HG02642 (cell line): ENCODE measurements at regions not wholly inside any gene's neighbourhood (a gene's known extent, or its start where the extent isn't known, plus 50 kb on each side); places are given as distances from the start of the nearest gene placed in this dataset.
"Not testable (repeated sequence)": the region's sequence is repeated elsewhere in the genome, so short reads cannot be mapped to it uniquely, and the experiment has no call there.

Experiments
- ATAC-seq: cut with Tn5 transposase; IDR thresholded peaks from one replicate; pipeline ENCODE4 v1.9.1; 2021; ENCODE audit warnings: mild to moderate bottlenecking; ENCODE audit not compliant: unreplicated experiment, poor library complexity

DNA sequence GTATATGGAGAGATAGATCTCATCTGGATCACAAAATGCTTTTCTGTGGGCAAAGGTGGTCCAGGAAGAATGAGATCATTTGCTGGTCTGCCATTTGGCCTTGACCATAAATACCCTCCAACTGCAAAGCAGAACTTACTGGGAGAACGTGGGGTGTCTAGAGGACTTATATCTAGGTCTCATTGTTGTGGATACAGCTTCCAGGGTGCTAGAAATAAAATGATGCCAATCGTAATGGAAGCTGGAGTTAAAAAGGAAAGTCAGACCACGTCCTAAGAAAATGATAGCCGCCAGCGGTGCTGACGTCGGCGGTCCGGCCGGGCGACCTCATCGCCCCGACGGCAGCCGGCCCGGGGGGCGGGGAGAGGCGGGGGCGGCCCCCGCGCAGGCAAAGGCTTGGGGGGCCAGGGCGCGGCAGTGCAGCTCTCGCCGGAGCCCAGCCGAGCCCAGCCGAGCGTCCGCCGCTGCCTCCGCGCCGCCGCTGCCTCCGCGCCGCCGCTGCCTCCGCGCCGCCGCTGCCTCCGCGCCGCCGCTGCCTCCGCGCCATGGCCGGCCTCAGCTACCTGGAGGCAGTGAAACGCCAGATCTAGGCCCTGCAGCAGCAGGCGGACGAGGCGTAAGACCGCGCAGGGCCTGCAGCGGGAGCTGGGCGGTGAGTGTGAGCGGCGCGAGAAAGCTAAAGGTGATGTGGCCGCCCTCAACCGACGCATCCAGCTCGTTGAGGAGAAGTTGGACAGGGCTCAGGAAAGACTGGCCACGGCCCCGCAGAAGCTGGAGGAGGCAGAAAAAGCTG lies 89.5 kb downstream of the EOMES start:
- ATAC-seq = peak; percentile 88

DNA sequence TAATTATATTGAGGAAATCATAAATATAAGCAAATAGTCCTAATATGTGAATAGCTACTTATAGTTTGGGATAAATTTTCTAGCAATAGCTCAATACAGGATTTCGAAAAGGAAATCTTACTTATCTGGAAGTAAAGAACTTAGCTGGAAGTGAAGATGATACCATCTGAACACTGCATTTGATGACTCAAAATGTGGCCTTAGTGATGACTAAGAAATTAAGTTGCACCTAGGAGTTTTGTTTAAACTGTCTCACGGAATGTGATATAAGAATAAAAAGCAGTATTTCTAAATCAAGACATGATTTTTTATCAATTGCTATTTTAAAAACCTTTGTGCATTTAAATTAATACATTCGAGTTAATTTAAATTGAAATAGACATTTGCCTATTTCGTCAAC lies 91.2 kb downstream of the EOMES start:
- ATAC-seq = no peak

DNA sequence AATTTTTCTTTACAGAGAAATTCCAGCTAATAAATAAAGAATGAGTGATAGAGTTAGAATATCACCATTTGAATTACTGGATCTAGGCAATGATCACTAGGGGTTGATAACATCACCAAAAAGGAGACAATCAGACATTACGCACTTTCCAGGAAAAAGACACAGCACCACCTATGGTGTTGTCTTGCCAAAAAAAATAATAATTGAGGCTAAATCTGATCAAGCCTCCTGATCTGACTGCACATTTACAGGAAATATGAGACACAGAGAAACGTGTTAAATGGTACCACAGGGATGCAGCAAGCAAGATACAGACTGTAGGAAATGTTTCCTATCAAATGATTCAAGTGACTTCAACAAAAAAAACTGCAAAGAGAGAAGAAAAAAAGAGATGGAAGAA lies 92.8 kb downstream of the EOMES start:
- no peak for ATAC-seq

DNA sequence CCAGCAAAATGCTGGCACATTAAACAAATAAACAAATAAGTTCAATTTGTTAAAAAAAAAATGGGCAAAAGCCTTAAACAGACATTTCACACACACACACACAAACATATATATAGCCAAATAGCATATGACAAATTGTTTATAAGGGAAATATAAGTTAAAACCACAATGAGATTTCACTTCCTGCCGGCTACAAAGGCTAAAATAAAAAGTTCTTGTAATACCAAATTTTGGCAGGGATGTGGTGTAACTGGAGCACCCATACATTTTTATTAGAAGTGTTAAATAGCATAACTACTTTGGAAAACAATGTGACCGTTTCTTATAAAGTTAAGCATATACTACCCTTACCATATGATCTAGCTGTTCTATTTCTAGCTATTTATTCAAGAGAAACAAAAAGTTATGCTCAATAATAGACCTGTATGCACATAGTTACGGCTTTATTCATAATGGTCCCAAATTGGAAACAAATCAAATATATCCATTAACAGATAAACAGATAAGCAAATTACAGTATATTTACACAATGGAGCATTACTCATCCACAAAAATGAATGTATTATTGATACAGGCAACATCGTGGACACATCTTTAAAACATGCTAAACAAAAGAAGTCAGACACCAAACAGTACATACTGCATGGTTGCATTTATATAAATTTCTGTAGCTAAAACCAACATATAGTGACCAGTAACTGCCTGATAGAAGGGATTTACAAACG lies 93.9 kb downstream of the EOMES start:
- ATAC-seq = no peak

DNA sequence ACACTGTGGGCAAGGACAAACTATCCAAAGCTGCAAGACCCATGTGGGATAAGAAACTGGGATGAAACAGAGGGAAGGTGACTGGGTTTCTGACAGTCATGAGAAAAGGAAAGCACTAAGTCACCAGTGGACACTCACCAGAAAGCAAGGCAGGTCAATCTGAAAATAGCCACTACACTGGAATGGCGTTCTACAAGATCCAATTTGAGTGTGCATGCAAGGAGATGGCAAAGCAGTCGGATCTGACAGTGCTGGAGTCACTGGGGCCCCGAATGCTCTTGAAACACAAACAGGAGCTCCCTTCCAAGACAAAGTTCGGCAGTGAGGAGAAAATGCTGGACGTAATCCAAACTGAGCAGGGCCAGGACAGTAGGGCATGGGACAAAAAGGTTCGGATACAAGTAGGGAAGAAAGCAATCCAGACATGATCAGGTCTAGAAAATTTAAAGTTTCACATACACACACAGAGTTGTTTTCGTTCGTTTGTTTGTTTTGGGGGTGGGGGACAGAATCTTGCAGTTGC lies 95.5 kb downstream of the EOMES start:
- ATAC-seq = no peak

DNA sequence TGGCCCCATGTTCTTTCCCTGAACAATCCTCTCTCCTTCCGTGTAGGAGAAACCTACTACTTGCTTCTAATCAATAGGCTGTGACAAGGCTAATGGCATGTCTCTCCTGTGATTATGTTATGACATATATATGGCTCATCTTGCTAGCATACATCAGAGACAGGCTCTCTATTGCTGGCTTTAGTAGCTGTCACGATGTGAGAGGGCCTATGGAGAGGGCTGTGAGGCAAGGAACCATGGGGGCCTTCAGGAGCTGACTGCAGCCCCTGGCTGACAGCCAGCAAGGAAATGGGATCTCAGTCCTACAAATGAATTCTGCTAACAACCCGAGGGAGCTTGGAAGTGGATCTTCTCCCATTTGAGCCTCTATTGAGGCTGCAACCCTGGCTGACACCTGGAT lies 96.3 kb downstream of the EOMES start:
- ATAC-seq = no peak

DNA sequence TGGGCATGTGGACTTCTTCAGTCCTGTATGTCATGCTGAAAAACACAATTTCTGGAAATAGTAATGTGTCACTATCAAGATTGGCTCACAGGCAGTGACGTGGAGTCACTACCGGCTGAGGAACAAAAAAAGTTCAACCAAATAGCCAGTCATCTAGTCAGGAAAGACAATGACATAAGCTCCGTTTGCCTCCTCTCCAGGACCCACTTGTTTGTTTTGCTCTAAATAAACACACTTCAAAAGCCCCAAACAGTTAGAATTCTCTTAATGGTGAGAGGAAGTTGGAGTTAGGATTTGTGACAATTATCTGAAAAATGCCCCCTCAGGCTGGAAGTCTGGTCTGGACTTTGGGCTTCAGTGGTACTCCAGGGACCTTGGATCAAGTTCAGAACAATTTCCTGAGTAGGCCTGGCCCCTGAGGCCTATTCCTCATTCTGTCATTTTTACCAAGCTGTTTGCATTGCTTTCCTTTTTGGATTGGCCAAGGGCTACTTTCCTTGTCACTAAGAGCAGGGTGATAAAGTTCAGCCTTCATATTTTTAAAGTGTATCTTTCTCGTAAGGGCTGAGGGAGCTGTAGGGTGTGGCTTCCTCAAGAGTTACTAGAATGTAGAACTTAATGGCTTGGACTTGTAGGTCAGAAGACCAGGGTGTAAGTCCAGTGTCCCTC lies 98.9 kb downstream of the EOMES start:
- no peak for ATAC-seq

DNA sequence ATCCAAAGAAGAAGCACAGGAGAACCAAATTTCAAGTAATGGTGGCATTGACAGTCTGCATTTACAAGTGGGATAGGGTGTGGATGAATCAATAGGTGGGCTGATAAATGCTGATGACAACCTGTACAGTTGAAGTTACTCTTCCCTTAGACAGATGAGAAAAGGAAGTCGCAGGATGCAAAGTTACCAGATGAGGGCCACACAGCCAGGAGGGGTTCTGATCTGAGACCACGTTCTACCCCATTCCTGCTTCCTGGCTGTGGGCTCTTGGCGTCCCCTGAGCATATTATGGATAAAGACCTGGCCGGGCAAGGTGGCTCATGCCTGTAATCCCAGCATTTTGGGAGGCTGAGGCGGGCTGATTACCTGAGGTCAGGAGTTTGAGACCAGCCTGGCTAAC lies 104.6 kb downstream of the EOMES start:
- ATAC-seq = no peak

DNA sequence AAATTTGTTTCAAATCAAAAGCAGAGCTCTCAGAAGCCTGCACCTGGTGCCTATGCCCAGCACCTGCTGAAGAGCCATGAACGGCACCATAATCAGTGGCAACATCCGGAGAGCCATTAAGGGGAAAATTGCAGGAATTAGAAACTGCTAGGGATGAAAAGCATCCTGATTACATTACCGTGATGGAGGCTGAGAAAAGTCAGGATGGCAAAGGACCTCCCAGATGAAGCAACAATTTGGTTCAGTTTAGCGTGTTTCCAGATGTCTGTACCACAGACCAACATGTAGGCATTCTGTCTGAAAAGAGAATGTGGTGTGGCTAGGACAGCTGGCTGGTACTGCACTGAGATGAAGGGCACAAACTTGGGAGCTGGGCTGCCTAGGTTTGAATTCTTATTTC lies 106.1 kb downstream of the EOMES start:
- no peak for ATAC-seq

DNA sequence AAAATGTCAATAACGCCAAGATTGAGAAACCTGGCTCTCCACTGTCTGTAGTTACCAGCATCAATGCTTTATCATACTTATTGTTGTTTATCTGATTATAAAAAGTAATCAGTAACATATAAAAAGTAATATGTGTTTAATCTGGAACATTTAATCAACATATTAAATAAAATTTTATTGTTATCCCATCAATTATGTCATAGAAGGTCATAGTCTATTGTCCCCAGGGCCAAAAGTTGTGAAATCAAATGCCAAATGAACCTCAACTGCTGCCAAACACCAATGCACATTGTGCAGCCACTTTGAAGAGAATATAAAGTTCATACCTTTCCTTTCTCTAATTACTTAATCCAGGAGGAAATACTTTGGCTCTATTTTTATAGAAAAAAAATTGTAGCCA lies 106.6 kb downstream of the EOMES start:
- ATAC-seq = no peak

DNA sequence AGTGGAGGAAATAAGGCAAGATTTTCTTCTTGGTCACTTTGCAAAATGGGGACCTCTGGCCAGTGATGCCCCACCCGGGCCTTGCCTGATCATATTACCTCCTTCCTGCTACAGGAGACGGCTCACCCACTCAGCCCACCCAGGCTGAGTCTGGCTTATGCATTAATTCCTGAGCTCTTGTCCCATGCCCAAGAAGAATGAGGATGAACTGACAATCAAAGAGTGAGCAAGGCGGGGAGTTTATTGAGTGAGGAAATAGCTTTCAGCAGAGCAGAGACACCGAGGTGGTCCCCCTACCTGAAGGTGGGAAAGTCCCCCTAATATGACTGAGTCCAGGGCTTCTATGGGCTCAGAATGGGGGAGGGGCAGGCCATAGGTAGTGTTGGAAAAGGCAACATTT lies 107.5 kb downstream of the EOMES start:
- no peak for ATAC-seq

DNA sequence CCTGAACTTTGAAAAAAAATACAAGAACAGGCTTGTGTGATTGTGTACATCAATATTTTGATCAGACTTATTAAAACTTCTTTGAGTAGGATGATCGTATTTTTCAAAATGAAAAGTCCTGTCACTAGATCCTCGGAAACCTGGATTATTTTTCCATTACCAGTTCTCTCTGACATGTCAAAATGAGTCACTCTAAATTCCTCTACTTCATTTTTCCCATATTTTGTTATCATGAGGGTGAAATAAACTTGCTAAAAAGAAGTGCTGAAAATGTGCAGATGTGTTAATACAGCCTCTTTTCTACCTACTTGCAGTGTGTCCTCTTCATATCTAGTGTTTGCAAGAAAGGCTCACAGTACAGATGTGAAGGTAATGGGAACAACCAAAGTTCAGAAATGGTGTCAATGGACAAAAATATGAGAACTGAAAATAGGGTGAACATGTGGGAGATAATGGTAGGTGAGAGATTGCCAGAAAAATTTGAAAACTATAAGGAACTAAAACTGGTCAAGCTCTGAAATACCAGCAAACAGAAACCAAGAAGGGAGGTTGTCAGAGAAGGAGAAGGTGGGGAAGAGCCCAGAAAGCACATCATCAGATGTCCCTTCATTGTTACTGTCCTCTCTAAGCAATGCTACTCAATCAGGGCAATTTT lies 108.2 kb downstream of the EOMES start:
- ATAC-seq = no peak

DNA sequence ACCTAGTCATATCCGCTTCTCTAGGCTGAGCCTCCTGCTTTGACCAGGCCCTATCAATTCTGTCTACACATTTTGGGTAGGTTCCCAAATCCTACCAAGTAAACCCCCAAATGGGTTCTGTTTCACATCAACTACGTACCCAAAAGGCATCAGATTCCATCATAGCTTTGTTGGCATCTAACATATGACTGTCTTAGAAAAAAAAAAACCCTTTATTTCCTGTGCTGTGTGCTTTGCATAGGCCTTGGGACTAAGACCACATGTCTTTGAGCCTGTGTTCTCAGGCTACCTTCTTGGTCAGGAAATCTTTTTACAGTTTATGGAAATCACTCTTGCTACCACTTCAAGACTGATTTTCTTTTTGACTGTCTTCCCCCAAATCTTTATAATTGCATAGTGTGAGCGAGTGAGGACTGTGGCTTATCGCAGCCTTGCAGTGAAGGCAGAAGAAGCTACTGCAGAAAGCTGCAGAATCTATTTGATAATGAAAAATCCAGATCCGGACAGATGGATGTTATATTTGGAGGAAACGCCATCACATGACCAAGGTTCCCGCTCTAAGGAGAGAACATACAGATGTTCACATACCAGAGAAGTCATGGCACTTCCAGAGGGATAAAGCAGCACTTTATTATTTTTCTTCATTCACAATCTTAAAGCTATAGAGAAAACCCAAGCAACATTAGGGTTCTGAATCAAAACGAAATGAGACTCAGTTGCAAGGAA lies 111.2 kb downstream of the EOMES start:
- ATAC-seq = peak; percentile 54

DNA sequence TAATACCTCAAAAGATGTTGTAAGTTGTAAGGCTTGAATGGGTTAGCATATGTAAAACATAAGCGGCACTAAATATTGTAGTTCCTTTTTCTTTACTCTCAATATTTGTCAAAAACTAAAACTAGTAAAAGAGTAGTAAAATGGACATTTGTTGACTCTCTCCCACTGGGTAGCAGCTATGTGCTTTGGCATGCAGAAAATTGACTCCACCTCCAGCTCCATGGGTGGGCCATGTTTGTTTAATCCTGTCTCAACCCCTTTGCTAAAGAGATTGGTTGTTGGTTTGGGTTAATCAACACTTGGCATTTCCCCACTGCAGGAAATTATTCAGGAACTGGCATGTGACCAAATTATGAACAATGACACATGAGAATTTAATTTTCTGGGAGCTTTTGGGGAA lies 114.8 kb downstream of the EOMES start:
- ATAC-seq = no peak

DNA sequence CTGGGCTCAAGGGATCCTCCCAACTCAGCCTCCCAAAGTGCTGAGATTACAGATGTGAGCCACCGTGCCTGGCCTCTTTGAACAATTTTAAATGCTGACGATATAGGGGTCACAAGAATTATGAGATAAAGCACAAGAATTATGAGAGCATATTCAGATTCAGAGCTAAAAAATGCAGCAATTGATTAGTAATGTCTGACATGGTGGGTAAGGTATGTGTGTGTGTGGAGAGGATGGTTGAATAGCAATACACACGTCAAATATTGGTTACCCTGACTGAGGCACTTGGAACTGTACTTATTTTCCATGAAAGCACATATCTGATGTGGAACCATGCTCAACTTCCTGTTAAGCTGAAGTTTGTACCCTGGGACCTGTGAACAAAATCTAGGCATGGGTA lies 115.6 kb downstream of the EOMES start:
- no peak for ATAC-seq

DNA sequence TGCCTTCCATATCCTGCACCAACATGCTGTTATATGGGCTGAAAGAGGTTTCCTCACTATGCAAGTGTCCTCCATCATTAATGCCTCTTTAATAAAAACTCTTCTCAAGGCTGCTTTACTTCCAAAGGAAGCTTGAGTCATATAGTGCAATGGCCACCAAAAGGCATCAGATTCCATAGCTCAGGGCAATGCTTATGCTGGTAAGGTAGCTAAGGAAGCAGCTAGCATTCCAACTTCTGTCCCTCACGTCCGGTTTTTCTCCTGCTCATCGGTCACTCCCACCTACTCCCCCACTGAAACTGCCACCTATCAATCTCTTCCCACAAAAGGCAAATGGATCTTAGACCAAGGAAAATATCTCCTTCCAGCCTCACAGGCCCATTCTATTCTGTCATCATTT lies 117.1 kb upstream of the SLC4A7 start:
- ATAC-seq = not testable (repeated sequence)

DNA sequence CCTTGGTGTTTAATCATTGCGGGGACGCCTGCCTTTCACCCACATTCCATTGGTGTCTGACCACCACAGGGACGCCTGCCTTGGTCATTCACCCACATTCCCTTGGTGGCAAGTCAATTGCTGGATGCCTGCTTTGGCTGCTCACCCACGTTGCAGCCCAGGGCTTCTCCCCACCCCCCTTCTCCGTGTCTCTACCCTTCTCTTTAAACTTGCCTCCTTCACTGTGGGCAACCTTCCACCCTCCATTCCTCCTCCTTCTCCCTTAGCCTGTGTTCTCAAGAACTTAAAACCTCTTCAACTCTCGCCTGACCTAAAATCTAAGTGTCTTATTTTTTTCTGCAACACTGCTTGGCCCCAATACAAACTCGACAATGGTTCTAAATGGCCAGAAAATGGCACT lies 115.6 kb upstream of the SLC4A7 start:
- ATAC-seq = not testable (repeated sequence)

DNA sequence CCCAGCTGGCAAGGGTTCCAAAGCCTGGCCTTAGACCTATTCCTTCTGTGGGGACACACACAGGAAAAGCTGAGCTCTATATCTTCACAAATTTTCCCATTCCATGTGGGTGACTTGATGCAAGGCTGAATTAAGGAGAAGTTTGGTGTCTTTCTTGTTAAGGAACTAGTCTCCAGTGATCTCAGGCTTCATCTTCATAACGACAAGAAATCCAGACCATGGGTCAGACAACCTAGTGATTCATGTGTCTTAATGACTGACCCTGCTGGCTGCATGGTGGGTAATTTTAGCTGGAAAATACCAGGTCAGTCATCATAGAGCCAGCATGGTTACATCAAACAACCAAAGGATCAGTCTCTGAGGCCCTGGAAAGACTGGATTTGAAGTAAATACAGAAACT lies 112.7 kb upstream of the SLC4A7 start:
- peak; percentile 27 for ATAC-seq

DNA sequence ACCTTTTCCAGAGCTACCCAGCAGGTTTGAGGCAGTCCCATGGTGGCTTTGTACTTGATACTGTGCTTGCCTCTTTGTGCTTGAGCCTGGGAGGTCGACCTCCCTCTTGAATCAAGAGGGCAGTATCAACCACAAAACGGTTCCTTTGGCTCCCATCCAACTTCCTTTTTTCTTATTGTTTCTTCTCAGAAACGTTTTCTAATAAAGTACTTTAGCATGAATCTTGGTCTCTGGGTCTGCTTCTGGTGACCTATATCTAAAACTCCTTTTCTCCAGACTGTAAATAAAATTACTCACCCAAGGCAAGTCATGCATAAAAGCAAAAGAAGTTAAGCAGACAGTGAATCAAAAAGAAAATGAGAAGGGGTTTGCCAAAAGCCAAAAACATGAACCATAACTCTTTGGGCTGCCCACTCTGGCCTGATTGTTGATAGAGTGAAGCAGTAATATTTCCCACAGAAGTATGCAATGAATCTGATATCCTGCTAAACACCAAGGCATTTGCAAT lies 112.2 kb upstream of the SLC4A7 start:
- ATAC-seq = peak; percentile 79
